22Rv1 (cell line): ENCODE measurements at regions not wholly inside any gene's neighbourhood (a gene's known extent, or its start where the extent isn't known, plus 50 kb on each side); places are given as distances from the start of the nearest gene placed in this dataset.

ENCODE experiments used
- CTCF ChIP-seq: fragments of 450-650 bp; IDR thresholded peaks from 2 replicates; pipeline ENCODE4 v1.5.1; 2017; ENCODE audit warnings: mild to moderate bottlenecking
- ZFX ChIP-seq: fragments of 450-650 bp; IDR thresholded peaks from 2 replicates; pipeline ENCODE4 v1.6.1; 2017; ENCODE audit warnings: antibody characterized with exemption, borderline replicate concordance

GRCh38 chr6:19921786-19922185 is 84.6 kb downstream of the ID4 start:
- TF ChIP-seq CTCF (no peak), ZFX (no peak)
